ENCODE measurements at regions not wholly inside any gene's neighbourhood (a gene's known extent, or its start where the extent isn't known, plus 50 kb on each side); places are given as distances from the start of the nearest gene placed in this dataset.
A peak's percentile ranks its signal among the peaks of the same experiment; 100 is the strongest.

GRCh38 chr2:234203135-234203984 is 152.9 kb downstream of the SPP2 start:
- peak; percentile 72 for ATAC-seq
- TF ChIP-seq ZNF280D (CRISPR knock-in tag; IDR thresholded peaks at IDR 0.05) (no peak), MED1 (CRISPR knock-in tag; IDR thresholded peaks at IDR 0.05) (no peak), NFYB (CRISPR knock-in tag; IDR thresholded peaks at IDR 0.05) (no peak), CC2D1A (CRISPR knock-in tag; IDR thresholded peaks at IDR 0.05) (no peak), RNF2 (conservative IDR thresholded peaks at IDR 0.05; ENCODE audit: low read depth) (no peak), KLF13 (CRISPR knock-in tag; IDR thresholded peaks at IDR 0.05) (no peak), CREB1 (IDR thresholded peaks at IDR 0.05) (no peak), CREB1 (CRISPR knock-in tag; IDR thresholded peaks at IDR 0.05) (no peak), ZNF766 (CRISPR knock-in tag; IDR thresholded peaks at IDR 0.05; ENCODE audit: borderline replicate concordance) (no peak), PAXIP1 (CRISPR knock-in tag; conservative IDR thresholded peaks at IDR 0.05) (no peak), BCL6 (CRISPR knock-in tag; IDR thresholded peaks at IDR 0.05) (no peak), CSRNP2 (CRISPR knock-in tag; conservative IDR thresholded peaks at IDR 0.05; ENCODE audit: low read depth) (no peak), MAFK (conservative IDR thresholded peaks at IDR 0.05 in 1 of 2, IDR thresholded peaks at IDR 0.05 in 1 of 2; ENCODE audit: low read length in 2 of 2) (0 out of 4 replicates have a peak, but pooled peaks of 1 of the 2 experiments have one; percentile 18), SNRNP70 (IDR thresholded peaks at IDR 0.05; ENCODE audit: low read depth, low read length) (no peak), TCF7 (IDR thresholded peaks at IDR 0.05; ENCODE audit: low read depth) (peak; percentile 70), ZNF251 (CRISPR knock-in tag; IDR thresholded peaks at IDR 0.05) (no peak), ZNF451 (CRISPR knock-in tag; IDR thresholded peaks at IDR 0.05) (no peak), ZNF20 (CRISPR knock-in tag; IDR thresholded peaks at IDR 0.05) (no peak)

More at GRCh38 chr2:234203135-234203984, 152.9 kb downstream of the SPP2 start:
- H2AFZ ChIP-seq (ENCODE audit: low read length), result no peak overlapping the region
- H3K36me3 ChIP-seq (replicated peaks in 1 of 2; ENCODE audit: control insufficient read depth in 1 of 2, insufficient read depth in 2 of 2, low read length in 2 of 2), result no peaks in the 10 kb centered on the region
- H3K4me3 ChIP-seq (replicated peaks in 1 of 3; ENCODE audit: insufficient read depth in 1 of 3, low read depth in 2 of 3, low read length in 3 of 3), result no peak overlapping the region
- no peaks in the 10 kb centered on the region for H3K79me2 ChIP-seq (ENCODE audit: insufficient read depth, low read length)
- H4K20me1 ChIP-seq (ENCODE audit: insufficient read depth, low read length), result no peaks in the 10 kb centered on the region
- FAIRE-seq, result peak; percentile 8
- H3K9ac ChIP-seq (ENCODE audit: insufficient read depth, low read depth, low read length), result no peak overlapping the region
- intact Hi-C loops (cut with micrococcal nuclease; ENCODE audit: unreplicated experiment), result no loop called here
- peaks cover 0 to 16% of the 10 kb centered on the region in 2 experiments; a peak in 3 of 5 replicates for H3K27me3 ChIP-seq (ENCODE audit: control insufficient read depth in 1 of 2, insufficient read depth in 2 of 2, low read length in 2 of 2)
- no peaks in the 10 kb centered on the region for H3K9me3 ChIP-seq (ENCODE audit: low read length)
- 17% methylated on average over 12 of the region's 12 CpGs for WGBS (ENCODE audit: low lambda C conversion rate)
- no peak overlapping the region for H3K4me2 ChIP-seq (ENCODE audit: low read depth, low read length)
- in situ Hi-C loops (cut with HindIII; ENCODE audit: extremely low pct_ligation_motif_present, low pct_unique_long_range_greater_than_20kb), result no loop called here
- no peaks in the 10 kb centered on the region; the same call in 1 of the 2 replicates for H3K4me1 ChIP-seq (ENCODE audit: insufficient read depth, low read length)
- no peak overlapping the region for H3K27ac ChIP-seq (ENCODE audit: extremely low read length, insufficient read depth, low read length)
- DNase-seq (ENCODE audit: low spot score), result peak; percentile 70
- no TSS peak for BruUV-seq (replicated peaks)
- POLR2A ChIA-PET, result no interaction called here
- CTCF ChIA-PET (ENCODE audit: low intra/inter-chr PET ratio, low total read pairs), result no interaction called here

Data from HepG2 (cell line).